Thymus (tissue), 11 donors: ENCODE measurements at regions not wholly inside any gene's neighbourhood (a gene's known extent, or its start where the extent isn't known, plus 50 kb on each side); places are given as distances from the start of the nearest gene placed in this dataset.

ENCODE experiments used
- DNase-seq, 9 donors: peaks; one replicate each; pipeline ENCODE4 v3.0.0-alpha.2; 2013; ENCODE audit warnings: low spot score in 9 of 9, low read depth in 6 of 9, missing footprints in 1 of 9
- H3K27ac ChIP-seq, 2 donors: one replicate each; pipeline ENCODE4 v1.5.1; 2013; ENCODE audit warnings: control low read depth in 1 of 2, low read depth in 1 of 2, low read length in 1 of 2, mild to moderate bottlenecking in 1 of 2, moderate library complexity in 1 of 2
- H3K27me3 ChIP-seq, 2 donors: one replicate each; pipeline ENCODE4 v1.5.1; 2013; ENCODE audit warnings: low read length in 1 of 2; ENCODE audit not compliant: control insufficient read depth in 2 of 2, insufficient read depth in 1 of 2
- H3K36me3 ChIP-seq, 2 donors: one replicate each; pipeline ENCODE4 v1.5.1; 2013; ENCODE audit warnings: low read length in 1 of 2, mild to moderate bottlenecking in 1 of 2, moderate library complexity in 1 of 2; ENCODE audit not compliant: control insufficient read depth in 2 of 2, insufficient read depth in 2 of 2
- H3K4me1 ChIP-seq, 2 donors: one replicate each; pipeline ENCODE4 v1.5.1; 2013; ENCODE audit warnings: low read length in 2 of 2; ENCODE audit not compliant: control insufficient read depth in 2 of 2, insufficient read depth in 2 of 2
- H3K4me3 ChIP-seq, 2 donors: one replicate each; pipeline ENCODE4 v1.5.1; 2013; ENCODE audit warnings: low read length in 2 of 2, control low read depth in 1 of 2, mild to moderate bottlenecking in 1 of 2
- H3K9me3 ChIP-seq, 2 donors: one replicate each; pipeline ENCODE4 v1.5.1; 2013; ENCODE audit warnings: low read length in 1 of 2, mild to moderate bottlenecking in 1 of 2; ENCODE audit not compliant: control insufficient read depth in 2 of 2, insufficient read depth in 1 of 2
- WGBS: extraction: QIAGEN DNeasy Blood & Tissue Kit; methylation state at CpG from one replicate; pipeline ENCODE4 v1.1.7; 2013; 5-methylcytosine and 5-hydroxymethylcytosine counted together
- donor health status: healthy.

- no peaks in the 10 kb centered on the region for H3K27me3 ChIP-seq
- H3K9me3 ChIP-seq = no peaks in the 10 kb centered on the region
- H3K27ac ChIP-seq = no peak overlapping the region
- DNase-seq = no peak
- H3K4me1 ChIP-seq = no peaks in the 10 kb centered on the region
- no peak overlapping the region for H3K4me3 ChIP-seq
- H3K36me3 ChIP-seq = no peaks in the 10 kb centered on the region
Measured at GRCh38 chr6:121020656-121021055, 313.6 kb downstream of the TBC1D32 start.

- DNase-seq = no peak
- Histone ChIP-seq H3K4me3 (no peak overlapping the region), H3K4me1 (no peaks in the 10 kb centered on the region), H3K9me3 (no peaks in the 10 kb centered on the region), H3K36me3 (no peaks in the 10 kb centered on the region), H3K27ac (no peak overlapping the region), H3K27me3 (no peaks in the 10 kb centered on the region)
Measured at GRCh38 chr6:121008553-121008952, 325.7 kb downstream of the TBC1D32 start.

GRCh38 chr6:121006024-121006423 is 328.3 kb downstream of the TBC1D32 start:
- H3K4me3 ChIP-seq = no peak overlapping the region
- 87% methylated on average over 2 of the region's 2 CpGs for WGBS

GRCh38 chr6:121000381-121000780 is 333.9 kb downstream of the TBC1D32 start:
- Histone ChIP-seq H3K36me3 (no peaks in the 10 kb centered on the region), H3K4me3 (no peak overlapping the region), H3K9me3 (peaks cover 0 to 3% of the 10 kb centered on the region in 2 donors), H3K27me3 (no peaks in the 10 kb centered on the region), H3K27ac (no peak overlapping the region), H3K4me1 (no peaks in the 10 kb centered on the region)
- no peak for DNase-seq
- WGBS = 55% methylated on average over 5 of the region's 5 CpGs

More at GRCh38 chr6:121006024-121006423, 328.3 kb downstream of the TBC1D32 start:
- no peak overlapping the region for H3K27ac ChIP-seq
- no peaks in the 10 kb centered on the region for H3K27me3 ChIP-seq
- H3K36me3 ChIP-seq = no peaks in the 10 kb centered on the region
- no peak for DNase-seq
- no peaks in the 10 kb centered on the region for H3K4me1 ChIP-seq
- no peaks in the 10 kb centered on the region for H3K9me3 ChIP-seq

DNA sequence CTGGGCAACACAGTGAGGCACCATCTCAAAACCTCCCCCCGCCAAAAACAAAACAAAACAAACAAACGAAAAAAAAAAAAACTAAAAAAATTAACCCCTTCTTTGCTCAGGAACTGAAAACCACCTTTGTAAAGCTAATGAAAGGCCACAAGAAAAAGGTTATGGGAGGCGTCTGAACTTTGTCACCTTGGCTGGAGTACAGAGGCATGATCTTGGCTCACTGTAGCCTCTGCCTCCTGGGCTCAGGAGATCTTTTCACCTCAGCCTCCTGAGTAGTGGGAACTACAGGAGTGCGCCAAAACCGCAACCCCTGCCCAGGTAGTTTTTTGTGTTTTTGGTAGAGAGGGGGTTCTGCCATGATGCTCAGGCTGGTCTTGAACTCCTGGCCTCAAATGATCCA is 337.9 kb downstream of the TBC1D32 start:
- no peaks in the 10 kb centered on the region for H3K27me3 ChIP-seq
- no peaks in the 10 kb centered on the region for H3K4me1 ChIP-seq
- peaks cover 0 to 3% of the 10 kb centered on the region in 2 donors for H3K9me3 ChIP-seq
- H3K27ac ChIP-seq = no peak overlapping the region
- no peak overlapping the region for H3K4me3 ChIP-seq
- DNase-seq = no peak
- WGBS = 82% methylated on average over 5 of the region's 5 CpGs
- H3K36me3 ChIP-seq = no peaks in the 10 kb centered on the region

DNA sequence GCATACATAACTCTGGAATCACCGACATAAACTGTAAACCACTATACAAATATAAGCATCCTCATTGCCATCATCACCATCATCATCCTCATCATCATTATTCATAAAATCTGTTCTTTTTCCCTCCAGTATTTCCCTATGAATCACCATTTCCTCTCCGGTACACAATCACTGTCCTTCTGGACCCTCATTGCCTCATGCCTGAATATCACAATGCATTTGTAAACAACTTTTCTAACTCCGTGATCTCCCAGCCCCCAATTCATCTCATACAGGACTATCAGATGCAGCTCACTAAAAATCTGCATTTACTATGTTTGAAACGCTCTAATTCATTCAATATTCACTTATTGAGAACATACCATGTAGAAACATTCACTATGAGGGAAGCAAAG is 339.7 kb downstream of the TBC1D32 start:
- Histone ChIP-seq H3K27me3 (no peaks in the 10 kb centered on the region), H3K36me3 (no peaks in the 10 kb centered on the region), H3K4me3 (no peak overlapping the region), H3K9me3 (peaks cover 0 to 3% of the 10 kb centered on the region in 2 donors), H3K4me1 (no peaks in the 10 kb centered on the region), H3K27ac (no peak overlapping the region)
- 90% methylated on average over 4 of the region's 4 CpGs for WGBS
- no peak for DNase-seq

DNA sequence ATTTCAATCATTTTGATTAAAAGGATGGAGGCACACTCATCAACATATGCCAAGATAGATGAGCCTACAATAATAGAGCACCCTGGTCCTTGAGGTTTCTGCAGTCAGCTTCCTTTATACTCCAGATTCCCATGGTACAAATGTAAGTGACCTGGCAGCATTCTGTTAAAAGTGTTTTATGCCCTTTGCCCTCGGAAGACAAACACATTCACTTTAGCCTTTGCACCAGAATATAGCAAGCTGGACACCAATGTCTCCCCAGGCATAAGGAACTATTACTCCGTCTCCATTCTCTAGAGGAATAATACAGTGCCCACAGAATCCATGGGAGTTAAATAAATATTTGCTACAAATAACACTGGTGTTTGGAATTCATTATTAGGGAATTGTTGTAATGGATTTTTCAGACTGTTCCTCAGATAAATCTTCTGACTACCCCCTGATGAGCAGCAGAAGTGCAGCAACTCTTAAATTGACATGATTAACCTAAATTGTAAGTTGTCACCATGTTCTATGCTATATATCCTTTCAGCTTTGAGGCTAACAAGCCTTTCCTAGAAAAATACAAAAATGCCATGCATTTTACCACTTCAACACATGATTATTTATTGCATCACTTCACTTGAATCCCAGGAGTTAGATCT is 340.2 kb downstream of the TBC1D32 start:
- no peak for DNase-seq
- no peaks in the 10 kb centered on the region for H3K4me1 ChIP-seq
- 90% methylated on average over 2 of the region's 2 CpGs for WGBS
- H3K27ac ChIP-seq = no peak overlapping the region
- H3K9me3 ChIP-seq = peaks cover 0 to 3% of the 10 kb centered on the region in 2 donors
- H3K4me3 ChIP-seq = no peak overlapping the region
- H3K27me3 ChIP-seq = no peaks in the 10 kb centered on the region
- no peaks in the 10 kb centered on the region for H3K36me3 ChIP-seq

GRCh38 chr6:120992257-120992656 is 342.0 kb downstream of the TBC1D32 start:
- Histone ChIP-seq H3K4me3 (no peak overlapping the region), H3K27me3 (no peaks in the 10 kb centered on the region), H3K9me3 (peaks cover 0 to 3% of the 10 kb centered on the region in 2 donors), H3K36me3 (no peaks in the 10 kb centered on the region), H3K4me1 (no peaks in the 10 kb centered on the region), H3K27ac (no peak overlapping the region)
- no peak for DNase-seq

DNA sequence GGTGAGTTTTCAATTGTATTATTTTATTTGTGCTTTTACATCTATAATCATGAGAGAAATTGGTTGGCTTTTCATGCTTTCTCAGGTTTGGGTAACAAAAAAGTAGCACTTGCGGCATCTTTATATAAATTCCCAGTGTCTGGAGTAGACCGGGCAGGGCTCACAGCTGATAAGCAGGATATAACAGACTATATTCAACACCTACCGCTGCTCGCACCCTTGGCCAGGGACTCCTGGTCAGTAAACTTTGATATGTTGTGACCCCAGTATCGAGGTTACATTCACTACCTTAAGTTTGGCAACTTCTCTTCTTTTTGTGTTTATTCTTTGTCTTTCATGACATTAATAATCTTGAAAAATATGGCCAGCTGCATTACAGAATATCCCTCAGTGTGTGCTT is 343.4 kb downstream of the TBC1D32 start:
- no peaks in the 10 kb centered on the region for H3K4me1 ChIP-seq
- whole genome bisulfite sequencing = 95% methylated on average over 5 of the region's 5 CpGs
- no peaks in the 10 kb centered on the region for H3K27me3 ChIP-seq
- no peak for DNase-seq
- no peak overlapping the region for H3K27ac ChIP-seq
- no peaks in the 10 kb centered on the region for H3K36me3 ChIP-seq
- no peak overlapping the region for H3K4me3 ChIP-seq
- H3K9me3 ChIP-seq = no peaks in the 10 kb centered on the region

GRCh38 chr6:120981835-120982234 is 352.4 kb downstream of the TBC1D32 start:
- no peaks in the 10 kb centered on the region for H3K9me3 ChIP-seq
- no peaks in the 10 kb centered on the region for H3K27me3 ChIP-seq
- no peaks in the 10 kb centered on the region for H3K36me3 ChIP-seq
- H3K4me1 ChIP-seq = no peaks in the 10 kb centered on the region
- no peak for DNase-seq
- H3K27ac ChIP-seq = no peak overlapping the region
- H3K4me3 ChIP-seq = no peak overlapping the region
